BJ (cell line): ENCODE measurements at regions not wholly inside any gene's neighbourhood (a gene's known extent, or its start where the extent isn't known, plus 50 kb on each side); places are given as distances from the start of the nearest gene placed in this dataset.
"Not testable (repeated sequence)": the region's sequence is repeated elsewhere in the genome, so short reads cannot be mapped to it uniquely, and the experiment has no call there.

Source experiments
- CTCF ChIA-PET: fragments of 350-600 bp; formaldehyde crosslinking; extraction: SDS; loops from one replicate; lab custom pipeline; 2021; ENCODE audit warnings: antibody characterized with exemption, inconsistent platforms; lab: Yijun Ruan, JAX
- POLR2A ChIA-PET: fragments of 300-600 bp; sonication (Branson Sonifier 250); formaldehyde crosslinking; extraction: SDS; loops from one replicate; lab custom pipeline; 2021; ENCODE audit warnings: antibody characterized with exemption; lab: Charles Lee
- DNase-seq: peaks from one replicate; pipeline ENCODE4 v3.0.0-alpha.2; 2011; ENCODE audit warnings: low read depth
- H3K27me3 ChIP-seq: 2 replicates; pipeline ENCODE4 v1.6.0; 2011; ENCODE audit warnings: low read length; ENCODE audit not compliant: control insufficient read depth, insufficient read depth
- H3K36me3 ChIP-seq: 2 replicates; pipeline ENCODE4 v1.5.1; 2011; ENCODE audit warnings: low read length; ENCODE audit not compliant: control insufficient read depth, insufficient read depth
- H3K4me3 ChIP-seq: 2 replicates; pipeline ENCODE4 v1.5.1; 2011; ENCODE audit warnings: low read depth, mild to moderate bottlenecking, control low read depth, low read length
- CTCF ChIP-seq: IDR thresholded peaks from 2 replicates; pipeline ENCODE4 v1.5.1; 2011; ENCODE audit warnings: low read depth, mild to moderate bottlenecking, control low read depth, inconsistent platforms, low read length, moderate library complexity; ENCODE audit not compliant: insufficient read depth

DNA sequence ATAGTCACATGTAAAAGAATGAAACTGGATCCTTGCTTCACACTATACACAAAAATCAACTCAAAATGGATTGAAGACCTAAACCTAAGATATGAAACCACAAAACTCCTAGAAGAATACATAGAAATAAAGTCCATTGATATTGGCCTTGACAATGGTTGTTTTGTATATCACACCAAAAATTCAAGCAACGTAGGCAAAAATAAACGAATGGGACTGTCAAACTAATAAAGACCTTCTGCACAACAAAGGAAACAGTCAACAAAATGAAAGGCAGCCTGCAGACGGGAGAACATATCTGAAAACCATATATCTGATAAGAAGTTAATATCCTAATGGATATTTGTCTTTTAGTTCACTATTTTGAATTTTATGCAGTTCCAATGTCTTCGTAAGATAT, 292.3 kb upstream of the CNTN5 start:
- ChIA-PET CTCF (no interaction called here), POLR2A (no interaction called here)
- Histone ChIP-seq H3K4me3 (no peak overlapping the region), H3K36me3 (no peaks in the 10 kb centered on the region), H3K27me3 (no peaks in the 10 kb centered on the region)
- TF ChIP-seq CTCF: no peak
- no peak for DNase-seq

- Histone ChIP-seq H3K36me3 (no peaks in the 10 kb centered on the region), H3K4me3 (no peak overlapping the region), H3K27me3 (no peaks in the 10 kb centered on the region)
- ChIA-PET POLR2A (no interaction called here), CTCF (no interaction called here)
- DNase-seq: no peak
- TF ChIP-seq CTCF: no peak
Observed at GRCh38 chr11:98729118-98729517, 291.6 kb upstream of the CNTN5 start.

DNA sequence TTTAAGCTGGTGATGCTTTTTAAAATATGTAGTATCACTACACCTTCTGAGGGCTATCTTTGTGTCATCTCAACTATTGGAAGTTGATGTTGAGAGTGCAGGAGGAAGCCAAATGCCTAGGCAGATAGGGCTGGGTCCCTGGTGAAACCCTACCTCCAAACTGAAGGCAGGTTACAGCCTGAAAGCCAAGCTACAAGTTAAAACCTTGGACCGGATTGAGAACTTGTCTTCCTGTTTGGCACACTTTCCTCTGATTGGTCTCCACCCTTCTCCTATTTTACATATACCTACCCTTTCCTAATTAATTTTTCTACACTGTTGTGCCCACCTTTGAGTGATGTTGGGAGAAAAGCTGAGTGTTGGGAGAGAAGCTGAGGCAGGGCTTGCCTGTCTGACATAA, 287.8 kb upstream of the CNTN5 start:
- no peaks in the 10 kb centered on the region for H3K27me3 ChIP-seq
- H3K4me3 ChIP-seq: no peak overlapping the region
- no peak for TF ChIP-seq CTCF
- ChIA-PET CTCF (no interaction called here), POLR2A (no interaction called here)
- DNase-seq: no peak
- H3K36me3 ChIP-seq: no peaks in the 10 kb centered on the region

- DNase-seq, CTCF ChIA-PET, H3K36me3 ChIP-seq, H3K27me3 ChIP-seq, H3K4me3 ChIP-seq, POLR2A ChIA-PET: not testable (repeated sequence)
Observed at GRCh38 chr11:98733378-98733777, 287.4 kb upstream of the CNTN5 start.

GRCh38 chr11:98734686-98735085, 286.1 kb upstream of the CNTN5 start:
- no peak for DNase-seq
- ChIA-PET POLR2A (no interaction called here), CTCF (no interaction called here)
- no peak for TF ChIP-seq CTCF
- no peak overlapping the region for H3K4me3 ChIP-seq
- H3K36me3 ChIP-seq: no peaks in the 10 kb centered on the region
- no peaks in the 10 kb centered on the region for H3K27me3 ChIP-seq

- no peaks in the 10 kb centered on the region for H3K27me3 ChIP-seq
- ChIA-PET POLR2A (no interaction called here), CTCF (no interaction called here)
- no peaks in the 10 kb centered on the region for H3K36me3 ChIP-seq
- no peak overlapping the region for H3K4me3 ChIP-seq
- no peak for TF ChIP-seq CTCF
- no peak for DNase-seq
Observed at GRCh38 chr11:98736833-98737232, 283.9 kb upstream of the CNTN5 start.
